Natural killer cell (primary cell): ENCODE measurements at regions not wholly inside any gene's neighbourhood (a gene's known extent, or its start where the extent isn't known, plus 50 kb on each side); places are given as distances from the start of the nearest gene placed in this dataset.

Source experiments
- ATAC-seq, 3 donors: fragments of 150-1000 bp in 2 of 3; fragments of 200-7000 bp in 1 of 3; cut with Tn5 transposase; 1 replicate in 1 of 3; 2 replicates in 2 of 3; pipeline ENCODE4 v1.10.0; 2021; ENCODE audit warnings: mild to moderate bottlenecking in 2 of 3, moderate library complexity in 2 of 3
- DNase-seq, 2 donors: peaks; one replicate each; pipeline versions ENCODE4 v3.0.0 to v3.0.0-alpha.2; 2013 to 2021; ENCODE audit warnings: mixed read lengths in 1 of 2
- H3K27ac ChIP-seq: one replicate; pipeline ENCODE4 v1.5.1; 2013; ENCODE audit warnings: mild to moderate bottlenecking, low read length
- H3K27me3 ChIP-seq: one replicate; pipeline ENCODE4 v1.6.1; 2013; ENCODE audit warnings: low read length; ENCODE audit not compliant: control insufficient read depth, insufficient read depth
- H3K36me3 ChIP-seq: one replicate; pipeline ENCODE4 v1.6.1; 2013; ENCODE audit warnings: low read length; ENCODE audit not compliant: control insufficient read depth, insufficient read depth
- H3K4me1 ChIP-seq: one replicate; pipeline ENCODE4 v1.6.1; 2013; ENCODE audit warnings: low read length; ENCODE audit not compliant: control insufficient read depth, insufficient read depth
- H3K4me3 ChIP-seq: one replicate; pipeline ENCODE4 v1.5.1; 2013; ENCODE audit warnings: low read length
- H3K9me3 ChIP-seq: one replicate; pipeline ENCODE4 v1.6.1; 2013; ENCODE audit warnings: low read length; ENCODE audit not compliant: control insufficient read depth, insufficient read depth
- H3K27ac Mint-ChIP-seq, 2 donors: one replicate each; pipeline ENCODE4 v1.8.0; 2022; ENCODE audit warnings: mild to moderate bottlenecking in 2 of 2, mixed read lengths in 2 of 2, moderate library complexity in 1 of 2
- H3K27me3 Mint-ChIP-seq, 2 donors: one replicate each; pipeline ENCODE4 v1.8.0; 2022; ENCODE audit warnings: low read depth in 2 of 2, mixed read lengths in 2 of 2
- H3K36me3 Mint-ChIP-seq: one replicate; pipeline ENCODE4 v1.8.0; 2022; ENCODE audit warnings: mixed read lengths
- H3K4me1 Mint-ChIP-seq, 2 donors: one replicate each; pipeline ENCODE4 v1.8.0; 2022; ENCODE audit warnings: mixed read lengths in 2 of 2
- H3K4me3 Mint-ChIP-seq: one replicate; pipeline ENCODE4 v1.8.0; 2022; ENCODE audit warnings: mild to moderate bottlenecking, moderate library complexity, mixed read lengths
- H3K9me3 Mint-ChIP-seq, 2 donors: one replicate each; pipeline ENCODE4 v1.8.0; 2022; ENCODE audit warnings: mixed read lengths in 2 of 2
- WGBS: methylation state at CpG from one replicate; pipeline ENCODE4 v1.1.7; 2013; ENCODE audit warnings: missing lambda C conversion rate; ENCODE audit not compliant: insufficient coverage; 5-methylcytosine and 5-hydroxymethylcytosine counted together
- intact Hi-C: fragments of 100-400 bp; cut with micrococcal nuclease; formaldehyde crosslinking; loops from one replicate; pipeline ENCODE4 v1.14.2; 2022
- TF ChIP-seq, protein P1 (sequence below): fragments of 200-600 bp; IDR thresholded peaks from one replicate; pipeline ENCODE4 v1.8.0; 2022; ENCODE audit warnings: antibody characterized with exemption

DNA sequence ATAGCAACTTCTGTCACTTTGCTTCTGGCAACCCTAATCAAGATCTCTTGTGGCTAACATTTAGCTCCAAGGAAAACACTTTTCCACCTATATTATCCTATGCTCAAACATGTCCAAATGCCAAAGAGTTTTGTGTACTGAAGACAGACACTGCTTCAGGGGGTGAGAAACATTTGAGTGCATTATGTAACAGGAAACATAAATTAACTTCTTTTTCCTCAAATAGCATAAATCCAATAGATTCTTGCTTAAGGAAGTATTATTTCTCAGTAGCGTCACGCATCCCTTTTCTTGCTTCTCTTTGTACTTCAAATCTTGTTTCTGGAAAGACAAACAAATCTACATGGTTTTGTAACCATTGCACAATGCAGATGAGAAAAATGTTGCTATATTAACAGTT lies 839.1 kb downstream of the GLUD2 start:
- Mint-ChIP-seq H3K9me3 (peaks cover 0 to 3% of the 10 kb centered on the region in 2 donors), H3K27ac (no peak overlapping the region), H3K4me3 (no peak overlapping the region), H3K36me3 (no peaks in the 10 kb centered on the region), H3K4me1 (no peaks in the 10 kb centered on the region), H3K27me3 (no peaks in the 10 kb centered on the region)
- Histone ChIP-seq H3K9me3 (no peaks in the 10 kb centered on the region), H3K27ac (no peak overlapping the region), H3K4me1 (no peaks in the 10 kb centered on the region), H3K36me3 (no peaks in the 10 kb centered on the region), H3K4me3 (no peak overlapping the region), H3K27me3 (no peaks in the 10 kb centered on the region)
- ATAC-seq (no peak), DNase-seq (no peak)
- TF ChIP-seq, protein P1, sequence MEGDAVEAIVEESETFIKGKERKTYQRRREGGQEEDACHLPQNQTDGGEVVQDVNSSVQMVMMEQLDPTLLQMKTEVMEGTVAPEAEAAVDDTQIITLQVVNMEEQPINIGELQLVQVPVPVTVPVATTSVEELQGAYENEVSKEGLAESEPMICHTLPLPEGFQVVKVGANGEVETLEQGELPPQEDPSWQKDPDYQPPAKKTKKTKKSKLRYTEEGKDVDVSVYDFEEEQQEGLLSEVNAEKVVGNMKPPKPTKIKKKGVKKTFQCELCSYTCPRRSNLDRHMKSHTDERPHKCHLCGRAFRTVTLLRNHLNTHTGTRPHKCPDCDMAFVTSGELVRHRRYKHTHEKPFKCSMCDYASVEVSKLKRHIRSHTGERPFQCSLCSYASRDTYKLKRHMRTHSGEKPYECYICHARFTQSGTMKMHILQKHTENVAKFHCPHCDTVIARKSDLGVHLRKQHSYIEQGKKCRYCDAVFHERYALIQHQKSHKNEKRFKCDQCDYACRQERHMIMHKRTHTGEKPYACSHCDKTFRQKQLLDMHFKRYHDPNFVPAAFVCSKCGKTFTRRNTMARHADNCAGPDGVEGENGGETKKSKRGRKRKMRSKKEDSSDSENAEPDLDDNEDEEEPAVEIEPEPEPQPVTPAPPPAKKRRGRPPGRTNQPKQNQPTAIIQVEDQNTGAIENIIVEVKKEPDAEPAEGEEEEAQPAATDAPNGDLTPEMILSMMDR, result no peak
- WGBS, result no CpG with 5 or more reads among the region's 2 CpGs
- intact Hi-C loops, result no loop called here

DNA sequence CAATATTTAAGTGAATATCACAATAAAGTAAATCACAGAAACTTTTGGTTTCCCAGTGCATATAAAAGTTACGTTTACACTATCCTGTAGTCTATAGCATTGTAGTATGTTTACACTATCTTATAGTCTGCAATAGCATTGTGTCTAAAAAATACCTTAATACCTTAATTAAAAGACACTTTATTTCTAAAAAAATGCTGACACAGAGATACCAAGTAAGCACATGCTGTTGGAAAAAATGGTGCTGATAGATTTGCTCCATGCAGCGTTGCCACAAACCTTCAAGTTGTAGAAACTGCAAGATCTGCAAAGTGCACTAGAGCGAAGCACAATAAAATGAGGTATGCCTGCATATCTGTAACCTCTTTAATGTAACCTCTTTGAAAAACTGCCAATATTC lies 847.3 kb downstream of the GLUD2 start:
- H3K4me1 Mint-ChIP-seq, result no peaks in the 10 kb centered on the region
- no peak overlapping the region for H3K4me3 Mint-ChIP-seq
- ATAC-seq (no peak), DNase-seq (no peak)
- H3K9me3 Mint-ChIP-seq, result peaks cover 2% of the 10 kb centered on the region in 2 donors
- H3K27me3 Mint-ChIP-seq, result no peaks in the 10 kb centered on the region
- H3K36me3 Mint-ChIP-seq, result no peaks in the 10 kb centered on the region
- no peak overlapping the region for H3K27ac ChIP-seq
- intact Hi-C loops, result no loop called here
- H3K27me3 ChIP-seq, result no peaks in the 10 kb centered on the region
- H3K4me3 ChIP-seq, result no peak overlapping the region
- TF ChIP-seq, protein P1, result no peak
- no peaks in the 10 kb centered on the region for H3K9me3 ChIP-seq
- 89% methylated on average over 1 of the region's 3 CpGs for WGBS
- no peaks in the 10 kb centered on the region for H3K36me3 ChIP-seq
- H3K27ac Mint-ChIP-seq, result no peak overlapping the region
- no peaks in the 10 kb centered on the region for H3K4me1 ChIP-seq

DNA sequence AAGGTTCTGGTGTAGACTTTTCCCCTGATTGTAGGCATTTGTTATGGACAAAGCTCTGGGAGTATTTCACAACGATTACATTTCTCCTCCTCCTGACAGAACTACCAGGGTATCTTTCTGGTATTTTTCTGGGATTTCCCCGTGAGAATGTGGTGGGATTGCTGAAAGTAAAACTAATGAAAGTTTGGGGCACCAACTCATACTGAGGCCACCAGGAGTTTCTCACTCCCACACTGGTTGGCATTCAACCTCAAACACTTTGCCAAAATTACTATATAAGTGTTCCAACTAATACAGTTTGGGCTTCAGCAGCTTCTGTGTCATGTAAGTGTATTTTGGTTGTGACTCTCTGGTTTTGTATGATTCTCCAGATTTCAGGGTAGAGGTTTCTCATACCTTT lies 855.1 kb downstream of the GLUD2 start:
- WGBS, result no CpG with 5 or more reads among the region's 2 CpGs
- H3K36me3 ChIP-seq, result no peaks in the 10 kb centered on the region
- no peaks in the 10 kb centered on the region for H3K27me3 Mint-ChIP-seq
- TF ChIP-seq, protein P1, result no peak
- intact Hi-C loops, result no loop called here
- no peak overlapping the region for H3K27ac ChIP-seq
- H3K4me1 ChIP-seq, result no peaks in the 10 kb centered on the region
- no peaks in the 10 kb centered on the region for H3K36me3 Mint-ChIP-seq
- no peak overlapping the region for H3K27ac Mint-ChIP-seq
- H3K4me3 Mint-ChIP-seq, result no peak overlapping the region
- H3K4me1 Mint-ChIP-seq, result no peaks in the 10 kb centered on the region
- DNase-seq, result no peak
- no peaks in the 10 kb centered on the region for H3K27me3 ChIP-seq
- no peaks in the 10 kb centered on the region for H3K9me3 ChIP-seq
- no peak for ATAC-seq
- H3K4me3 ChIP-seq, result no peak overlapping the region
- H3K9me3 Mint-ChIP-seq, result peaks cover 0 to 3% of the 10 kb centered on the region in 2 donors

DNA sequence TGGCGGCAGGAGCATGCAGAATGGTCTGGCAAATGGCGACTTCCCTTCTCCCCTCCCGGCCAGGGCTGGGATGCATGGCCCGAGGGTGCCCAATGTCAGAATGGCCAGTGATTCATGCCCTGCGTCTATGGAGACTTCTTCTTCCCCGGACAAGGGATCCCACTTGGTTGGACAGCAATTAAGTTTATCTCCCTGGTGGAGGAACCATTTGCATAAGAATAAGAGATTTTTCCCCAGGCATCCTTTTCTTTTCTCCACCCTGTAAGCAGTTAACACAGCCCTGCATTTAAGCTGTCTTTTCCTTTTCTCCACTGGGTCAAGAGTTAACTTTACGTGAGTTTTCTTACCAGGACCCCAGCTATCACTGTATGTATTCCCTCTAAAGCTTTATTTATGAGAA lies 856.6 kb downstream of the GLUD2 start:
- no peaks in the 10 kb centered on the region for H3K36me3 Mint-ChIP-seq
- peaks cover 4% of the 10 kb centered on the region for H3K9me3 ChIP-seq
- WGBS, result 92% methylated on average over 4 of the region's 7 CpGs
- H3K27ac Mint-ChIP-seq, result no peak overlapping the region
- no peaks in the 10 kb centered on the region for H3K27me3 Mint-ChIP-seq
- H3K27ac ChIP-seq, result no peak overlapping the region
- H3K4me1 Mint-ChIP-seq, result no peaks in the 10 kb centered on the region
- no peaks in the 10 kb centered on the region for H3K4me1 ChIP-seq
- H3K9me3 Mint-ChIP-seq, result peaks cover 0 to 3% of the 10 kb centered on the region in 2 donors
- no peak overlapping the region for H3K4me3 Mint-ChIP-seq
- no peaks in the 10 kb centered on the region for H3K36me3 ChIP-seq
- H3K4me3 ChIP-seq, result no peak overlapping the region
- ATAC-seq (no peak), DNase-seq (no peak)
- intact Hi-C loops, result no loop called here
- TF ChIP-seq, protein P1, result no peak
- no peaks in the 10 kb centered on the region for H3K27me3 ChIP-seq
